ENCODE measurements at regions not wholly inside any gene's neighbourhood (a gene's known extent, or its start where the extent isn't known, plus 50 kb on each side); places are given as distances from the start of the nearest gene placed in this dataset.
"Not testable (repeated sequence)": the region's sequence is repeated elsewhere in the genome, so short reads cannot be mapped to it uniquely, and the experiment has no call there.

GRCh38 chr3:198146559-198147164, 186.6 kb downstream of the LMLN start:
- not testable (repeated sequence) for DNase-seq (ENCODE audit: low spot score); FAIRE-seq

GRCh38 chr3:198147213-198147612, 187.2 kb downstream of the LMLN start:
- not testable (repeated sequence) for FAIRE-seq; DNase-seq (ENCODE audit: low spot score)

DNA sequence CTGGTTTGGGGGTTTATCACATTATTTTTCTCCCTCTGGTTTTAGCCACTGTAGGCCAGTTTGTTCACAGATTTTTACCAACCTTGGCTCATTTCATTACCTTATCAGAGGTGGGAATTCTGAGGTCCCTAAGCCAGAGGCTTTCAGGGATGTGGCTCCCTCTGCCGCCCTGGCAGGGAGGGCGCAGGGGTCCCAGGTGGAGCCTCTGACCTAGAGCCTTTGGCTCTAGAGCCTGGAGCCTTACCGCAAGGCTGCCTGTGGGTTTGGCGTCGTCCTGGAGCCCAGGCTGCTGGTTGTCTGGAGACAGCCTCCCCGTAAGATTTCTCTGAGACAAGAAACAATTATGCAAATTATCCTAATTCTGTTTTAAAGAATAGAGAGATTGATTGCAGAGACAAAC, 188.0 kb downstream of the LMLN start:
- DNase-seq (ENCODE audit: low spot score); FAIRE-seq: not testable (repeated sequence)

- not testable (repeated sequence) for FAIRE-seq; DNase-seq (ENCODE audit: low spot score)
Observed at GRCh38 chr3:198149904-198150303, 189.9 kb downstream of the LMLN start.

DNA sequence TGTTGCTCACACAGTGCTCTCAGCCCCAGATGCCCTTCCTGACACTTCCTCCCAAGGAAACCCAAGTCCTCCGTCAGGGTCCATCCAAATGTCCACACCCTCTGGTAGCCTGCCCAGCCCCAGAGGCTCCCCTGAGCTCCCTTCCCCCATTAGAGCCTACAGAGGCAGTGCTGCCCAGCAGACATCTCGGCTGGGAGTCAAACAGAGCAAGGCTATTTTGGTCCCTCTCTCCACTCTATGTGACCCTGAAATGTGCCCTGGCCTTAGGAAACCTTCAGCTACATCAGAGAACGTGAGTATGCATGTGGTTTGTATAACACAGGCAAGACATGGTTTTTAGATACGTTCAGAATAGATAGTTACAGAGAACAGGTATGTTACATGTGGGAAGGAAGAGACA, 191.8 kb downstream of the LMLN start:
- not testable (repeated sequence) for FAIRE-seq; DNase-seq (ENCODE audit: low spot score)

- FAIRE-seq; DNase-seq (ENCODE audit: low spot score): not testable (repeated sequence)
Observed at GRCh38 chr3:198155771-198156170, 195.8 kb downstream of the LMLN start.

- not testable (repeated sequence) for FAIRE-seq; DNase-seq (ENCODE audit: low spot score)
Observed at GRCh38 chr3:198157231-198157868, 197.3 kb downstream of the LMLN start.

- FAIRE-seq; DNase-seq (ENCODE audit: low spot score): not testable (repeated sequence)
Observed at GRCh38 chr3:198158007-198158406, 198.0 kb downstream of the LMLN start.

DNA sequence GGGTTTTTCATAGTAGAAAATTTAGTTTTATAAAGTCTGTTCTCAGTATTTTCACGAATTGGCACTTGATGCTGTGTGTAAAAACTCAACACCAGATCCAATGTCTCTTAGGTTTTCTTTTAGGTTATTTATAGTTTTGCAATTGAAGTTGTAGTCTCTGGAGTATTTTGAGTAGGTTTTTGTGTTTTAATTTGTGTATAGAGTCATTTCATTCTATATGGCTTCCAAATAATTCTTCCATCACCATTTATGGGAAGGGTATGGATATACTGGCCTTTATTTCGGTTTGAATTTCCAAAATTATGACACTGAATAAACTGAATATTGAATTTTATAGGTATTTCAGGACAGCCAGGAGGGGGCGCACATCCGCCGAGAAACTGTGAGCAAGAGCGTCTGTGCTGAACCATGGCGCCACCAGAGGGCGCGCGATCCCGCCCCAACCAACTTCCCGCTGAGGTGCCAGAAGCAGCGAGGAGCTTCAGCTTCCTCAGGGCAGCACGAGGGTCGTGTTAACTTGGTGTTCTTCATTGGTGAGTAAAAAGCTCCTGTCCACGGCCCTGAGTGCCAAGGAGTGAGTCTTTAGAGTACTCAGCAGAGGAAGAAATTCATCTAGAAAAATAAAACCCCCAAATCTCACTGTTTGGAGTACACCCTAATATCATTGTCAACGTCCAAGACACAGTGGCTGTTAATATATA, 207.5 kb downstream of the LMLN start:
- not testable (repeated sequence) for FAIRE-seq; DNase-seq (ENCODE audit: low spot score)

GRCh38 chr3:198170781-198171180, 210.8 kb downstream of the LMLN start:
- not testable (repeated sequence) for DNase-seq (ENCODE audit: low spot score); FAIRE-seq

GRCh38 chr3:198173080-198173479, 213.1 kb downstream of the LMLN start:
- DNase-seq (ENCODE audit: low spot score) = not testable (repeated sequence)
- FAIRE-seq = peak; percentile 100

DNA sequence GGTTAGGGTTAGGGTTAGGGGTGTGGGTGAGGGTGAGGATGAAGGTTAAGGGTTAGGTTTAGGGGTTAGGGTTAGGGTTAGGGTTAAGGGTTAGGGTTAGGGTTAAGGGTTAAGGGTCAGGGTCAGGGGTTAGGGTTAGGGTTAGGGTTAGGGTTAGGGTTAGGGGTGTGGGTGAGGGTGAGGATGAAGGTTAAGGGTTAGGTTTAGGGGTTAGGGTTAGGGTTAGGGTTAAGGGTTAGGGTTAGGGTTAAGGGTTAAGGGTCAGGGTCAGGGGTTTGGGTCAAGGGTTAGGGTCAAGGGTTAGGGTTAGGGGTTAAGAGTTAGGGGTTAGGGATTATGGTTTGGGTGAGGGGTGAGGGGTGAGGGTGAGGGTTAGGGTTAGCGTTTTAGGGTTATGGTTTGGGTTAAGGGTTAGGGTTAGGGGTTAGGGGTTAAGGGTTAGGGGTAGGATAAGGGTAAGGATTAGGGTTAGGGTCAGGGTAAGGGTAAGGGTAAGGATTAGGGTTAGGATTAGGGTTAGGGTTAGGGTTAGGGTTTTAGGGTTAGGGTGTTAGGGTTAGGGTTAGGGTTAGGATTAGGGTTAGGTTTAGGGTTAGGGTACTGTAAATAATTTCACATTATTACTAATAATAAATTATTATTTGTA, 214.0 kb downstream of the LMLN start:
- not testable (repeated sequence) for FAIRE-seq; DNase-seq (ENCODE audit: low spot score)
